Muscle of arm (tissue), 1 donor: ENCODE measurements at regions not wholly inside any gene's neighbourhood (a gene's known extent, or its start where the extent isn't known, plus 50 kb on each side); places are given as distances from the start of the nearest gene placed in this dataset.
"Not testable (repeated sequence)": the region's sequence is repeated elsewhere in the genome, so short reads cannot be mapped to it uniquely, and the experiment has no call there.

Experiments
- DNase-seq: peaks from one replicate; pipeline ENCODE4 v3.0.0-alpha.2; 2013

- no peak for DNase-seq
Observed at GRCh38 chr13:53276265-53276664, 247.7 kb downstream of the OLFM4 start.

GRCh38 chr13:53281677-53282076 lies 253.1 kb downstream of the OLFM4 start:
- DNase-seq: no peak

DNA sequence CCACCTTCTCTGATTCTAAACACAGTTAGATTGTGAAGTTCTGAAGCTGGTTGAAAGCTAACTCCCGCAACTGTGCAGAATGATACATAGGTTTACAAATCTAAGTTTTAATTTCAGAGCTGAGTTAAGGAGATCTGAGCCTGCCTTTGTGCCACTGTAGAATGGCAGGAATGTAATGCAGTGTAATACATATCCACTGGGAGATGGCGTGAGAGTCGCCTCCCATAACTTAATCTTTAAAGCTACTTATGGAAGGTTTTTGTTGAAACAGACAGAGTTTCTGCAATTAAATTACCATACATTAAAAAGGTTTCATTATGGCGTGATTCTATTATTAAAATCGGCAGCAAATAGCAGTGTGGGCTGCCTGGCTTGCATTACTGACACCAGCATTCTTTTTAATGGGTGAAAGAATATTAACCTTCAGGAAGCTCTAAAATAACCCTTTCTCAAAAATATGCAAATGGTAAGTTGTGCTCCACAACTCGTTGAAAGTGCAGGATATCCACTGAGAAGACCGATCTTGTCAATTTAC lies 257.4 kb downstream of the OLFM4 start:
- no peak for DNase-seq

DNA sequence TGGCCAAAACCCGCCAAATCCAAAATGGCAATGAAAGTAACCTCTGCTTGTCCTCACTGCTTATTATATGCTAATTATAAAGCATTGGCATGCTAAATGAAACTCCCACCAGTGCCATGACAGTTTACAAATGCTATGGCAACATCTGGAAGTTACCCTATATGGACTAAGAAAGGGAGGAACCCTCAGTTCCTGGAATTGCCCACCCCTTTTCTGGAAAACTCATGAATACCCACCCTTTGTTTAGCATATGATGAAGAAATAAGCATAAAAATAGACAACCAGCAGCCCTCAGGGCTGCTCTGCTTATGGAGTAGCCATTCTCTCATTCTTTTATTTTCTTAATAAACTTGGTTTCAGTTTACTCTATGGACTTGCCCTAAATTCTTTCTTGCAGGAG lies 269.8 kb downstream of the OLFM4 start:
- no peak for DNase-seq

- no peak for DNase-seq
Observed at GRCh38 chr13:53301449-53301848, 272.8 kb downstream of the OLFM4 start.

DNA sequence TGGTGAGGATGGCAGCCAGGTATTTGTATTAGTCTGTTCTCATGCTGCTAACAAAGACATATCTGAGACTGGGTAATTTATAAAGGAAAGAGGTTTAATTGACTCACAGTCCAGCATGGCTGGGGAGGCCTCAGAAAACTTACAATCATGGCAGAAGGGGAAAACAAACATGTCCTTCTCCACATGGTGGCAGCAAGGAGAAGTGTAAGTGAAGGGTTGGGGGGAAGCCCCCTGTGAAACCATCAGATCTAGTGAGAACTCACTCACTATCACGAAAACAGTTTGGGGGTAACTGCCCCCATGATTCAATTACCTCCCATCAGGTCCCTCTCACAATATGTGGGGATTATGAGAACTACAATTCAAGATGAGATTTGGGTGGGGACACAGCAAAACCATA lies 276.8 kb downstream of the OLFM4 start:
- DNase-seq: not testable (repeated sequence)

GRCh38 chr13:53310786-53311185 lies 282.2 kb downstream of the OLFM4 start:
- no peak for DNase-seq

DNA sequence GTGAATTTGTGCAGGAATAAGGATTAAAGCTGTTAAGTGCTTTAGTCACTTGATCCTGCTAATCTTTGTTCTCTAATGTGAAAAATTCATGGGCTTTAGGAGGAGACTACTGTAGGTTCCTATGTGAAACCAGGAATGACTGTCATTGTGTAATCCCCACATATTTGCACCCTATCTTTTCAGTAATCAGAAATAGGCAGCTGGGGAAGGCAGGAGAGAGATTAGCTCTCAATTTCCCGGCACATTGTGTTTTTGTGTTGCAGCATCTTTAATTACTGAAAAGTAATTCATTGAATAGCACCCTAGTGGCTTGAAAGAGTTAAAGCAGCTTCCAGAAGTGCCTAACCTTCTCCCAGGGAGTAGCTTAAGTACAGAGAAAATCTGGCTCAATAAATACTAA lies 282.9 kb downstream of the OLFM4 start:
- no peak for DNase-seq

- DNase-seq: no peak
Observed at GRCh38 chr13:53321296-53321801, 292.7 kb downstream of the OLFM4 start.

DNA sequence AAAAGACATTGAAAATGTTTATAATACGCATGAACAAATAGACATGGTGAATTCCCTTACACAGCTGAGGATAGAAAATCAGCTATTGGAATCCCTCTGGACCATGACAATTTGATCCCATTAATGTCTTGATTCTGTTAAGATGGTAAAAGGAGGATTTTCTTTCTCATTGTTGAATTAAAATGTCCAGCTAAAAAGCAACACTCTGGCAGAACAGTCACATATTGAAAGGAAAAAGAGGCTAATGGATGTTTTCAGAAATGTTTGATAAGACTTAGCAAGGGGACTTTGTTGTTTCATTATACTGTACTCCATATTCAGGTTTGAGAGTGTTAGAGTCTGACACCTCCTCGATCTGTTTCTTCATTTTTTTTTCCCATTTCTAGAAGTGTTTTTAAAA lies 296.0 kb downstream of the OLFM4 start:
- DNase-seq: no peak

DNA sequence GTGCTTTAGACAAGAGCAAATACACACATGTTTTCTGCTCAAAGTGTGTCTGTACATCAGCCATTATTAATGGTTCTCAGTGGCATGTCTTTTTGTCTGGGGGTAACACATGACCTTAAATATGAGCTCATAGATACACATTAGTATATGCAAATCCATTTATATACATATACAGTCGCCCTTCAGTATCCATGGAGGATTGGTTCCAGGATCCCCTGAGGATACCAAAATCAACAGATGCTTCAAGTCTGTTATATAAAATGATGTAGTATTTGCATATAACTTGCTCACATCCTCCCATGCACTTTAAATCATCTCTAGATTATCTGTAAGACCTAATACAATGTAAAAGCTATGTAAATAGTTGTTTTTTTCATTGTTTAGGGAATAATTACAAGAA lies 298.1 kb downstream of the OLFM4 start:
- DNase-seq: no peak

GRCh38 chr13:53327680-53328315 lies 299.2 kb downstream of the OLFM4 start:
- DNase-seq: no peak

DNA sequence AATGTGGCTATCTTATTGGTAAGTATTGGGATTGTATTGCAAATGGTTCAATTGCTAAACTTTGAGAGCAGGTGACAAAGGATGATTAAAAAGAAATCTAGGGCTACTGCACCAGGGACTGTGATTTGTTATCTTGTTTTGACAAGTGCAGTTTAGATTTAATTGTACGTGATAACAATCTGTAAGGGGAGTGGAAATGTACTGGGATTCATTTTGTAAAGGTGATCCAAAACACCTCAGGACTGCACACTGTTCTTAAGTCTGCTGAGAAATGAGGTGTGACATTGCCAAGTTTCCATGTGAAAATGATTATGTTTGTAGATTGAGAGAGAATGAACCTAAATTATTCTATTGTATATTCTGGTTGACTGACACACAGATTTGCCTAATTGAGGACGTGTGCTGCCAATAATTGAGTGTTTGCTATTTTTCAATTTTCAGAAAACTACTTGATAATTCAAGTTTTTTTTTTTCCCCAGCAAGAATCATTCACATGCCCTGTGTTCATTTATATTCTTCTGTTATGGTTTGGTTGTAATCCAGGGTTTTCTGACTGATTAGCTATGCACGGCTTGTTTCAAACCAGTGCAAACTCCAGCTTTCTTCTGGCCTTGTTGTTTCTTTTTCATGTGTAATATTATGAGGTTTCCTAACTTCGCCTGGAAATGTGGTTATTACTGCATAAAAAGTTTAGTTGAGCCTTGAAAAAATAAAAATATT lies 308.0 kb downstream of the OLFM4 start:
- DNase-seq: no peak

DNA sequence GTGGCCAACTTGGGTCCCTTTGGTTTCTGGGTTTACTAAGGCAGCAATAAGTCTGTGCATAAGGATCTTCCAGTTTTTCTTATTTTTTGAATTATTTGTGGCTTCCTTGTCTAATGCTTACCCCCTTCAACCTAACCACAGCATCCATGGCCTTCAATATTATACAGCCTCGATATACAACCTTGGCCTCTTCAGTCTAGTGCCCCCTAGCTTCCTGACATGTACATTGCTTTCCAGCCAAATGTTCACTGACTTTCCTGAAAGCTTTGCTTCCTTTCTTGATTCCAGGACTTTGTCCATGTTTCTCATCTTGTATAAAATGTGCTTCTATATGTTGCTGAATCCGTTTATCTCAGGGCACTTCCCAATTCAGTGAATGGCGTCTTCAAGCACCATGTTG lies 310.1 kb downstream of the OLFM4 start:
- no peak for DNase-seq

DNA sequence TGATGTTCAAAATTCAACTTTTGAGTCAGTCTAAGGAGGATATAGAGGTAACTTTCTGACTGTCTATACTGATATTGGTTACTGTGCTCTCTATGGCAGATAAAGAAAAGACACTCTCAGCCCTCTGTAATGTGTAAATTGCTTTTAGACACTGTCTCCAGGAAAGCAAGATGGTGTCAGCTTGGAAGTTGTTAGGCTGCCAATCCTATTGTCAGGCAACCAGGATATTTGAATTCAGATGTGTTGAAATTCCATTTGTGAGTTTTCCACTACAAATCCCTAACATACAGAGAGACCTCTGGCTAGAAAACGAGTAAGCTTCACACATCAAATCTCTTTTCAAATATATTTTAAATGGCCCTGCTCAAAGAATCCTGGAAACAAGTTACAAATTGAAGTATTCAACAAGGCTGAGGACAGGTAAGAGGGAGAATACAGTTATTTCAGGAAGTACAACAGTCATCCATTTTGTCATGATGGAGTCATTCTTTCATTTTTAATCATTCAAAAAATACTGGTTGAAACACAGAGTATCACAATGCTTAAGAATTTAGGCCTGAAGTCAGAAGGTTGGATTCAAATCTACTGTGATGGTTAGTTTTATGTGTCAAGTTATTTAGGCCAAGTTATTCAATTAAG lies 312.0 kb downstream of the OLFM4 start:
- DNase-seq: no peak

GRCh38 chr13:53341144-53341510 lies 312.5 kb downstream of the OLFM4 start:
- no peak for DNase-seq

- DNase-seq: no peak
Observed at GRCh38 chr13:53342623-53343360, 314.2 kb downstream of the OLFM4 start.

DNA sequence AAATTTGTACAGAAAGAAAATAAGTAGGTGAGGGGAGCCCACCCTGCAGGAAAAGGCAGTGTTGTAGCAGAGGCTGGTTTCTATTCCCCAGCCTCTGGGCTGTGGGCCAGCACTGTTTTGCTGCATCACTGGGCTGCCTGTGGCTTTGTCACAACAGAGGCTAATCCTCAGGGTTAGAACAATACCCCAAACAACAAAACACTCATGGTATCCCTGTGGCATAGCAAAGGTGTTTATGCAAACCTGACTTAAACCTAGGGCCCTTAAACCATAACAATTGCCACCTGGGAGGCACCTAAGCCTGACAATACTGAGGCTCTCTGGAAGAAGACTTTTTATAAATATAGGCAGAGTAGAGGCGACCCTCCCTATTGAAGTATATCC lies 314.7 kb downstream of the OLFM4 start:
- no peak for DNase-seq

DNA sequence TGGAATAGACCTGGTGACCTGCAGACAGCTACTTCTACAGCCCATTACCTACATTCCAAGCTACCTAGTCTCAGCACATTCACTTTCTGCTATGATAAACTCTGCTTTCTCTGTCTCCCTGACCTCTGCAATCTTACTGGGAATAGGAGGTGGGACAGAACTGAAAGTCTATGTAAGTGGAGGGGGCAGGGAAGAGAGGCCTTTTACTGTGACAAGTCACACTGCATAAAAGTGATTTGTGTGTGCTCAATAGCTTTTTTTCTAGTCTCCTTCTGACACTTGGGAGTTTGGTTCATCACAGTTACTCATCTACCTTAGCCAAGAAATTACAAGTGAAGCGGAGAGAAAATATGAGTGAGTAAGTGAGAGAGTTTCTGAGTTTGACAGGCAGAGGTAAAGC lies 322.4 kb downstream of the OLFM4 start:
- no peak for DNase-seq

- DNase-seq: no peak
Observed at GRCh38 chr13:53357582-53357981, 329.0 kb downstream of the OLFM4 start.

DNA sequence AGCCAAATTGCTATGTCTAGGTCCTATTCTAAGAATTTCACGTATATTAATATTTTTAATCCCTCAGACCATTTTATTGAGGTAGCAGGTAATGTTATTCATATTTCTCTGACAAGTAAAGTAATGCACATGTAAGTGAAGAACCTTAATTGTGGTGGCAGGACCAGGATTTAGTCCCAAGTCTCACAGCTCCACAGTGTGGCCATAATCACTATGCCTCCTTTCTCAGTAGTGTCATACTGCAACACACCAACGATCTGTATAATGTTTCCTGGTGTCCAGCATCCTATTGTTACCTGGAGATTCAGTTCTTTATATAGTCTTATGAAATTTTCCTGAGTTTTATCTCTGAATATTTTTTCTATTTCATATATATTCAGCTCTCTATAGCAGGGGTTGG lies 340.3 kb downstream of the OLFM4 start:
- DNase-seq: no peak

GRCh38 chr13:53379485-53379884 lies 350.9 kb downstream of the OLFM4 start:
- DNase-seq: peak; percentile 0
